ACC112 (cell line): ENCODE measurements at regions not wholly inside any gene's neighbourhood (a gene's known extent, or its start where the extent isn't known, plus 50 kb on each side); places are given as distances from the start of the nearest gene placed in this dataset.

Experiments
- H2AFZ ChIP-seq: fragments of 200-600 bp; sonication (generic); one replicate; pipeline ENCODE4 v1.6.0; 2017; ENCODE audit warnings: antibody characterized with exemption, low read length; ENCODE audit not compliant: unreplicated experiment
- H3K27ac ChIP-seq: fragments of 200-600 bp; sonication (generic); 2 replicates; pipeline ENCODE4 v1.5.1; 2014; ENCODE audit warnings: low read depth, mild to moderate bottlenecking, antibody characterized with exemption, low read length, moderate library complexity
- H3K27me3 ChIP-seq: fragments of 200-600 bp; sonication (generic); 2 replicates; pipeline ENCODE4 v1.6.1; 2014; ENCODE audit warnings: mild to moderate bottlenecking, antibody characterized with exemption, low read length, moderate library complexity, mixed read lengths; ENCODE audit not compliant: insufficient read depth
- H3K36me3 ChIP-seq: fragments of 200-600 bp; sonication (generic); 2 replicates; pipeline ENCODE4 v1.6.1; 2016; ENCODE audit warnings: mild to moderate bottlenecking, antibody characterized with exemption, low read length, moderate library complexity, mixed read lengths; ENCODE audit not compliant: insufficient read depth
- H3K4me1 ChIP-seq: fragments of 200-600 bp; sonication (generic); one replicate; pipeline ENCODE4 v1.6.1; 2016; ENCODE audit warnings: low read length, mixed read lengths; ENCODE audit not compliant: insufficient read depth, unreplicated experiment, control insufficient read depth
- H3K4me3 ChIP-seq: fragments of 200-600 bp; sonication (generic); 2 replicates; pipeline ENCODE4 v1.5.1; 2014; ENCODE audit warnings: mild to moderate bottlenecking, low read depth, low read length
- H3K79me2 ChIP-seq: fragments of 200-600 bp; sonication (generic); one replicate; pipeline ENCODE4 v1.6.0; 2016; ENCODE audit warnings: low read length; ENCODE audit not compliant: control insufficient read depth, unreplicated experiment, insufficient read depth

DNA sequence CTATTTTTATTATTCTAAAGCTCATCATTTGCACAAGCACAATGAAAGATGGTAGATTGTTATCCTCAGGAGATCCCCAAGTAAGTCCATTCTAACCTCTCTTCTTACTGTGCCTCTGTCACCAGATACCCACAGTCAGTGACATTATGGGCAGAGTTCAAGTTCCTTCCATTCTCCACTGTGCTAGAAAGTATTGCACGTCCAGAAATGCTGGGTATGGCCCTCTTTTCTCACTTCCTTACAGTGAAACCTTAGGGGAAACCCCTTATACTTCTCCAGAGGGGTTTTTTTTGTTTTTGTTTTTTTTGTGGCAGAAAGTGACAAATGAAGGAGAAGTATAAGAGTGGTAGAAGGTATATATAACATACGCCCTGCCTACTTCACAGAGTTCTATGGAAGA lies 102.9 kb downstream of the DIO2 start:
- no peak overlapping the region for H3K27ac ChIP-seq
- H3K36me3 ChIP-seq = no peaks in the 10 kb centered on the region
- H3K79me2 ChIP-seq = no peaks in the 10 kb centered on the region
- no peaks in the 10 kb centered on the region for H3K4me1 ChIP-seq
- H3K4me3 ChIP-seq = no peak overlapping the region
- no peak overlapping the region for H2AFZ ChIP-seq
- H3K27me3 ChIP-seq = no peaks in the 10 kb centered on the region

DNA sequence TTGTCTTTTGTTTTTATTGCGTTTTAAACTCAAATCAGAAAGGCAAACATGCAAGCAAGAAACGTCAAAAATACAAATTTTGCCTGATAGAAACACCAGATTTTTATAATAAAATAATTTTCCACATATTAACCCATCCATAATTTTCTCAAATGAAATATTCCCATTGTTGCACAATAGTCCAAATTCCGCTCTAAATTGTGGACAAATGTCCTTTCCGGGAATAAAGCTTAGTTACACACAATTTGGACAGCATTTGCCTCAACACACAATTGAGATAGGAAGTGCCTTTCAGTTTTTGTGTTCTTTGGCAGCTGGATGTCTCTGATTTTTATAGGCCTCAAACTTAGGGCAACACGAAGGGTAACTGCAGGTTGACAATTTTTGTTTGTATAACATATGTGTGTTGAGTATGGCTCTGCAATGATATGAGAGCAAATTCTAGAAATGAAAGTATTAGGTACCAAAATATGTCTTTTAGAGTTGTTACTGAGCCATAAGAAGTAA lies 105.8 kb downstream of the DIO2 start:
- H3K79me2 ChIP-seq = no peaks in the 10 kb centered on the region
- H3K4me1 ChIP-seq = no peaks in the 10 kb centered on the region
- H3K4me3 ChIP-seq = no peak overlapping the region
- H3K27me3 ChIP-seq = no peaks in the 10 kb centered on the region
- no peak overlapping the region for H3K27ac ChIP-seq
- H2AFZ ChIP-seq = no peak overlapping the region
- no peaks in the 10 kb centered on the region for H3K36me3 ChIP-seq

DNA sequence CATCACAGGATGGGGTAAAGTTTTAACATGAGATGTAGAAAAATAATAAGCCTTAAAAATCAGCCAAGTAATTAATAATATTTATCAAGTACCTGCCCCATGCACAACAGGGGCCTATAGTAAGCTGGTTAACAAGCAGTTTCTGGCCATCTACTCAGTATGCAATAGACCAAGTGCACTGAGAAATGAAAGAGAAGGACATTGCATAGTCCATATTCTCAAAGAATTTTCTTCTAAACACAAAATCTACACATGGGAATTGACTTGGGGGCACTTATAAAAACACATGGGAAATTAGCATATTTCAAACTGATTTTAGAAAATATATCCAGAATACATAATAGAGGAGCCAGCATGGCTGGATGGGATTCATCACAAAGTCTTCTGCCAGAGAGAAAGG lies 109.5 kb downstream of the DIO2 start:
- Histone ChIP-seq H3K36me3 (no peaks in the 10 kb centered on the region), H3K27me3 (no peaks in the 10 kb centered on the region), H3K4me1 (no peaks in the 10 kb centered on the region), H3K27ac (no peak overlapping the region), H3K79me2 (no peaks in the 10 kb centered on the region), H2AFZ (no peak overlapping the region), H3K4me3 (no peak overlapping the region)

DNA sequence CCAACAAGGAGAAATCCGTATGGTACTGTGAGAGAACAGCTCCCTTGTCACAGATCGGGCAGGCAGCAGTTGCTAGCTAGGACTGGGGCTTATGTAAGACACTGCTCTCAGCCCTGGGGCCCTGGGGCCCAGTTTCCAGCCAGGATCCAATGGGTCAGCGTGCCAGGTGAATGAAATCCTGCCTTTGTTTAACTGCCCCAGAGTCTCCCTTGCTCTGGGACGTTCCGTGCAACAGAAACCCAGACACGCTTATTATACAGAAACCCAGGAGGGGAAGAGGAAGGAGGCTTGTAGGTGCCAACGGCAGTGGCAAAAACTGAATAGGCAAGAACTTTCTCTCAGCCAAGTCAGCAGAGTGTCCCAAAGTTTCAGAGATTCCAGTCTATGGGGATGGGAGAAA lies 110.6 kb downstream of the DIO2 start:
- Histone ChIP-seq H3K36me3 (no peaks in the 10 kb centered on the region), H2AFZ (no peak overlapping the region), H3K27ac (no peak overlapping the region), H3K79me2 (no peaks in the 10 kb centered on the region), H3K27me3 (no peaks in the 10 kb centered on the region), H3K4me3 (no peak overlapping the region), H3K4me1 (no peaks in the 10 kb centered on the region)

DNA sequence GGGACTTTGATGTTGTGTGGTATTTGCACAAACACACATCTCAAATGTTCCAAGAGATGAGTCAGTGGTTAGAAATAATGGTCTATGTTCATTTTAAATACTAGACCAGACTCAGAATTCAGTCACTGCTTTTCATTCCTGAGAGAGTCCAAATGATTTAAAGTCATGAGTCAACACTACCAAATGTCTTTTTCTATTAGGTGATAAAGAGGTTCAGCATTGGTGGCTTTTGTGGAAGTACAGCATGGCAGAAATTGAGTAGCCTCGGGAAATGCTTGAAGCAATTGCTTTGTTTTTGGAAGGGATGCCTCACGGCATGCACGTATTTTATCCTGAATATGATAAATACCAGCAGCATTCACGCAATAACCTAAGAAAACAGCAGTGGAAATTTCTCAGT lies 115.7 kb downstream of the DIO2 start:
- Histone ChIP-seq H2AFZ (no peak overlapping the region), H3K27me3 (no peaks in the 10 kb centered on the region), H3K4me3 (peak overlapping the region; percentile 33; the same call in 1 of the 2 replicates), H3K36me3 (no peaks in the 10 kb centered on the region), H3K4me1 (no peaks in the 10 kb centered on the region), H3K79me2 (no peaks in the 10 kb centered on the region), H3K27ac (peak overlapping the region; percentile 69)

DNA sequence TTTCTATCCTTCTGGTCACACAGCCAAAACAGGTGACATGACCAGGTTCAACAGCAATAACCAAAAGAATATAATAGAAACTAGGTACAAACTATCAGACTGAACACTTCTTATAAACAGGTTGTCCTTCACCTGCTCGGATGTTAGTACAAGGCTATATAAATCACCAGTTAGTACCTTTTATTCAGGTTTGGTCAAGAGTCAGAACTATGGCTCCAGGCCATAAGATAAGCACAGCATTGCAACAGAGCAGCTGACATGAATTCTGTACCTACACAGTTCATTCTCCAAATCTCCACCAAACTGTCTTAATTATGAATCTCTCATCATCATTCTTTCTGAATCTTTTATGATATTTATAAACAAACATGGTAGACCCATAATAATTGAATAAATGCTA lies 123.9 kb downstream of the DIO2 start:
- no peaks in the 10 kb centered on the region for H3K4me1 ChIP-seq
- H3K4me3 ChIP-seq = no peak overlapping the region
- no peaks in the 10 kb centered on the region for H3K27me3 ChIP-seq
- no peaks in the 10 kb centered on the region for H3K79me2 ChIP-seq
- H2AFZ ChIP-seq = no peak overlapping the region
- no peak overlapping the region for H3K27ac ChIP-seq
- H3K36me3 ChIP-seq = no peaks in the 10 kb centered on the region

DNA sequence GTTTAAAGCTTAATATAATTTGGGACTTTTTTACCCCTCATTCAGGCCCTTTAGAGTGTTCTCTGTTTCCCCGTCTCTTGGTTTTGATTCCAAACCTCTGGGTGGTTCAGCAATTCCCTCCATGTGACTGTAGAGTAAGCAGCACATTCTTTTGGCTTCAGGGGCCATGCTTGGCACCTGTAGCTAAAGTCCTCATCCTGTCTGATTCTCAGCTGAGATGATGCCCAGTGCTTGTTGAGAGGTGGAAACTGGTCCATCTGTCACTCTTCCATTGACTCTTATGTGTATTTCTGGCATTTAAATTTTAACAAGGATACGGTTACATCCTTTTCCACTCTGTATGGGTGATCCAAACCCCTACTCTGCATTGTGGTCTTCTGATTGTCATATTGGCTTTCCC lies 127.1 kb downstream of the DIO2 start:
- Histone ChIP-seq H3K4me3 (no peak overlapping the region), H3K79me2 (no peaks in the 10 kb centered on the region), H3K27ac (no peak overlapping the region), H2AFZ (no peak overlapping the region), H3K36me3 (no peaks in the 10 kb centered on the region), H3K27me3 (no peaks in the 10 kb centered on the region), H3K4me1 (no peaks in the 10 kb centered on the region)

DNA sequence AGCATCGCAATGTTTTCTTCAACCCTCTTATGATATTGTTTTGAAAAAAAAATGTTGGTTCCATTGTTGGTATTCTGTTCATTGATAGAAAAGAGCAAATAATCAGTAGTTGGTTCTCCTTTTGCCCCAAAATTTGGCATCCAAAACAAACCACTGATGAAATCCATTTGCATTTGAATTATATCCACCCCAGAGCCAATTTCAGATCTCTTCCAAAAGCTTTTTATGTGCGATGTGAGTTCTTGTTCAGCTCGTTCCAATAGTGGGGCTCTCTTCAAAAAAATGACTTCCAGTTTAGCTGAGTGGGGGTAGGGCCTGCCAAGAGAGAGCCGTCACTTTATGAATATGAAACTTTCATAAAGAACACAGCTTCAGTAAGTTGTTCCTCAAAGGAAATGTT lies 130.7 kb downstream of the DIO2 start:
- no peaks in the 10 kb centered on the region for H3K4me1 ChIP-seq
- no peak overlapping the region for H2AFZ ChIP-seq
- no peaks in the 10 kb centered on the region for H3K79me2 ChIP-seq
- no peak overlapping the region for H3K27ac ChIP-seq
- no peak overlapping the region for H3K4me3 ChIP-seq
- H3K27me3 ChIP-seq = no peaks in the 10 kb centered on the region
- no peaks in the 10 kb centered on the region for H3K36me3 ChIP-seq

DNA sequence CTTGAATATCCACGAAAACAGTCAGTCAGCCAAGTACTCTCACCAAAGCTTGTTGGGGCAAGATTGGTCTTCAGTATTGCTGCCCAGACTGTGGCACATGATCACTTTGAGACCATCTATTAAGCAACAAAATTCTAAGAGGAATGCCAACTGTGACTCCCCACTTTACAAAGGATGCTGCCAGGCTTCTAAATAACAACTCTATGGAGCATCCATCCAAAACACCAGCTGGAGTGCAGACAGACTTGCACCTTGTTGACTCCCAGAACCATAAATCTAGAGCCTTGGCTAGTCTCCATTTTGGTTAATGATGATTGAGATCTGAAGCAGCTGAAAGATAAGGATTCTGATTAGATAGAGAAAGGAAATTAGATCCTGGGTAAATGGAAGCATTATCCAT lies 132.8 kb downstream of the DIO2 start:
- Histone ChIP-seq H3K79me2 (no peaks in the 10 kb centered on the region), H2AFZ (no peak overlapping the region), H3K27me3 (no peaks in the 10 kb centered on the region), H3K36me3 (no peaks in the 10 kb centered on the region), H3K4me1 (no peaks in the 10 kb centered on the region), H3K27ac (no peak overlapping the region), H3K4me3 (no peak overlapping the region)

DNA sequence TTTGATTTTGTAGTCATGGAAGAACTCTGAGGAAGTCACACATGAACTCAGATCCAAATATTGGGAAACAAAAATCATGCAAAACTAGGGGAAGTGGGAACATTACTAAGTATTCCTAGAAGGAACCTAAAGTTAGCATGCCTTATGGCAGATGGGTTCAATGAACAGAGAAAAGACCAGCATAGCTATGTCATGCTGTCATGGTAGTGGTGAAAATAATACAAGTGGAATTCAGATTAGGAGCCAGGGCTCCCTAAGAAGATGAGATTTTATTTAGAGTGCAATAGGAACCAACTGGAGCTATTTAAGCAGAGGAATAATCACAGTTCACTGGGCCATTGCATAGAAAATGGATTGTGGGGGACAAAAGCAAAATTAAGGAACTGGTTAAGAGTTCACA lies 134.0 kb downstream of the DIO2 start:
- no peak overlapping the region for H3K4me3 ChIP-seq
- H3K27me3 ChIP-seq = no peaks in the 10 kb centered on the region

DNA sequence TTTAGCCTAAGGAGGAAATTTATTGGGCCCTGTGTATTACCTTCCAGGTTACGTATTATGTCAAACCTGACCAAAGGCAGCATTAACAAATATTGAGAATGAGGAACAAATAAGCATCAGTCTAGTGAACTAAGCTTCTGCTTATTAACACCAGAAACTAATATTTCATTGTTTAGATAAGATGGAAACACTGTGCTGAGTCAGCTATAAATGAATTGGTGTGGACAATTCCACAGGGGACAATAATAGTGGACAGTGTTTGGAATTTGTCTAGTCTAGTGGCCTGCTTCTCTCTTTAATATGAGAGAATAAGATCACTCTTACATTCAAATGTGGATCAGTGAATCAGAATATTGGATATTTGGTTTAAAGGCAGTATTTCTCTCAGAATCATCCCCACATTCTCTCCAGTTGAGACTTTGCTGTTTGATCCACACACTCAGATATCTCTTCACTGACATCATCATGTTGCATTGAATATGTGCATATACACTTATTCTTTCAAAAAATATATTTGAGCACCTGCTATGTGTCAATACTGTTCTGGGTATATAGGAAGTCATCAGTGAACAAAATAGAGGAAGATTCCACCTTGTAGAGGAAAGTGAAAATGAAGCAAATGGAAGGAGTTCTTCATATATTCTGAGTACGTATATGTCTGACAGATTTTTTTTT lies 136.3 kb downstream of the DIO2 start:
- Histone ChIP-seq H3K27me3 (no peaks in the 10 kb centered on the region), H3K4me3 (no peak overlapping the region), H3K4me1 (no peaks in the 10 kb centered on the region), H2AFZ (no peak overlapping the region), H3K36me3 (no peaks in the 10 kb centered on the region), H3K27ac (no peak overlapping the region), H3K79me2 (no peaks in the 10 kb centered on the region)

More for the DNA sequence above, 134.0 kb downstream of the DIO2 start:
- no peak overlapping the region for H3K27ac ChIP-seq
- no peak overlapping the region for H2AFZ ChIP-seq
- no peaks in the 10 kb centered on the region for H3K79me2 ChIP-seq
- H3K36me3 ChIP-seq = no peaks in the 10 kb centered on the region
- no peaks in the 10 kb centered on the region for H3K4me1 ChIP-seq
